Astrocyte of the spinal cord (primary cell): ENCODE measurements at regions not wholly inside any gene's neighbourhood (a gene's known extent, or its start where the extent isn't known, plus 50 kb on each side); places are given as distances from the start of the nearest gene placed in this dataset.

ENCODE experiments used
- DNase-seq: peaks from one replicate; pipeline ENCODE4 v3.0.0; 2011; ENCODE audit warnings: low read depth, low spot score
- H3K4me3 ChIP-seq: 2 replicates; pipeline ENCODE4 v1.5.1; 2011; ENCODE audit warnings: low read depth, mild to moderate bottlenecking, low read length, moderate library complexity
- in situ Hi-C: cut with HindIII; loops from 2 replicates; pipeline ENCODE4 v1.10.0; 2017; ENCODE audit warnings: low sequenced_read_pairs
- TF ChIP-seq, protein P1 (sequence below): IDR thresholded peaks from 2 replicates; pipeline ENCODE4 v1.5.1; 2012; ENCODE audit warnings: low read depth, mild to moderate bottlenecking, low read length, inconsistent platforms

DNA sequence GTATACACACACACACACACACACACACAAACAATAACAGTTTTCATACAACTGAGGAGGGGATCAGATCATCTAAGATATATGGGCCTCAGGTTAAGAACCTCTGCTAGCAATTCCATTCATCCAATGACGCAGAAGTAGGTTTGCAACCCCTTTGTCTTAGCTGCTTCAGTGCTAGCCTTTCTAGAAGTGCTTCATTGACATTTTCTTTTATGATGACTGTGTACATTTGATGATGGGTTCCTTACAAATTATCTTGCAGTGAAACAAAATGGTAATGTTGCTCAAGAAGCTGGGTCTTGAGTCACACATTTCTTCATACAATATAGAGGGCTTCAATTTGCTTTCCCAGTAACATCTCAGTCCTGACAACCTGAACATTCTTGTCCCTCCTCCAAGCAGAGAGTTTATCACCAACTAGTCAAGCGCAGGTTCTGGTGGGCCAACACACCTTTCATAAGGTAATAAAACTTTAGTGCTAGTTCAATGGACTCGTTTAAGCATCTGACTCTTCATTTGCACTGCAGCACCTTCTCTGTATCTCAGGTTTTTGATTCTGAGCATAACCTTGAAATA, 269.5 kb downstream of the CNTN3 start:
- in situ Hi-C loops, result no loop called here

DNA sequence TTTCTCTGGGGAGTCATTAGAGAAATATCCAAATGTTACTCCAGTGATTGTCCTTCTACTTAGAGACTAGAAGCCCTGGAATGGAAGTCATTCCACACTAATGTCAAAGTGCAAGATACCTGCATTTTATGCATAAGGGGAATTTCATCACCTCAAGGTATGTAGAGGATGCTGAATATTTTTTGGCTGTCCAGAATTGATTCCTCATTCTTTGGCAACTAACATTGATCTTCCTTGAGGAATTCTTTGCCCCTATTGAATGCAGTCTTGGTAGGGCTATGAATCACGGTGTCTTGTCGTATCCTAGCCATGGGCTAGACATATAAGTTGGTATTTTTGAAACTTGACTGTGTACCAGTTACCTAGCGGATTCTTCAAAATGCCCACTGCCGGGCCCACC, 271.1 kb downstream of the CNTN3 start:
- DNase-seq, result no peak
- in situ Hi-C loops, result no loop called here
- TF ChIP-seq, protein P1, sequence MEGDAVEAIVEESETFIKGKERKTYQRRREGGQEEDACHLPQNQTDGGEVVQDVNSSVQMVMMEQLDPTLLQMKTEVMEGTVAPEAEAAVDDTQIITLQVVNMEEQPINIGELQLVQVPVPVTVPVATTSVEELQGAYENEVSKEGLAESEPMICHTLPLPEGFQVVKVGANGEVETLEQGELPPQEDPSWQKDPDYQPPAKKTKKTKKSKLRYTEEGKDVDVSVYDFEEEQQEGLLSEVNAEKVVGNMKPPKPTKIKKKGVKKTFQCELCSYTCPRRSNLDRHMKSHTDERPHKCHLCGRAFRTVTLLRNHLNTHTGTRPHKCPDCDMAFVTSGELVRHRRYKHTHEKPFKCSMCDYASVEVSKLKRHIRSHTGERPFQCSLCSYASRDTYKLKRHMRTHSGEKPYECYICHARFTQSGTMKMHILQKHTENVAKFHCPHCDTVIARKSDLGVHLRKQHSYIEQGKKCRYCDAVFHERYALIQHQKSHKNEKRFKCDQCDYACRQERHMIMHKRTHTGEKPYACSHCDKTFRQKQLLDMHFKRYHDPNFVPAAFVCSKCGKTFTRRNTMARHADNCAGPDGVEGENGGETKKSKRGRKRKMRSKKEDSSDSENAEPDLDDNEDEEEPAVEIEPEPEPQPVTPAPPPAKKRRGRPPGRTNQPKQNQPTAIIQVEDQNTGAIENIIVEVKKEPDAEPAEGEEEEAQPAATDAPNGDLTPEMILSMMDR, result no peak
- H3K4me3 ChIP-seq, result no peak overlapping the region

More for the DNA sequence above, 269.5 kb downstream of the CNTN3 start:
- TF ChIP-seq, protein P1, result no peak
- DNase-seq, result no peak
- no peak overlapping the region for H3K4me3 ChIP-seq

DNA sequence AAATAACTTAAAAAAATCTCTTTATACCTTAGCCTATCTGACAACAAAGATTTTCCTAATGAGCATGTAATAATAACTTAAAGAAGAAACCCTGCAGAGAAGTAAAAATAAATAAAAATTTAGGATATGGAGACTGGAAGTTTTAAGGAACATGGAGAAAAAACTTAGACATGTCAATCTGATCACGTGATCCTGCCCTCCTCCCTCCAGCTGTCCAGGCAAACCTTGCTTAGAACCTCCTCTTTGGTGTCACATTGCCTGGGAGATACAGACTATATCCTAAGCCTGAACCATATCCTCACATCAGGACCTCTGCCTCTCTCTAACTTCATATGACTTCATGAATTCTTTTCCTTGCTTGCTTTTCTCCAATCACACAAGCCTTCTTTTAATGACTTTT, 275.5 kb downstream of the CNTN3 start:
- DNase-seq, result no peak
- in situ Hi-C loops, result no loop called here
- TF ChIP-seq, protein P1, result no peak
- H3K4me3 ChIP-seq, result no peak overlapping the region

DNA sequence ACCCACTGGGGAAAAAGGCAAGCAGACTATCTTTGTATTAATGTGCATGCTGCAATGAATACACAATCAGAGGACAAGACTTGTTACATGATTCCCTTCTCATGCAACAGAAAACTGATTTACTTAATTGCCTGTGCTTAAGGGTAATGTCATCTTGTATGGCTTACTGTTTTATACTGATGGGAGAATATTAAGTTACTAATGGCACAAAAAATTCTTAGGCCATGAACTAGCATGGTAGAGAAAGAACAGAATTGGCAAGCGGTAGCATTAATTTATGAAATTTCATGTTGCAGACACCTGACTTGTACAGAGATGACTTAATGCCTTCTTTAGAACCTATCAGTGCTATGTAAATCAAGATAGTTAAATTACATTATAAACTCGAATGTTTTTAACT, 282.3 kb downstream of the CNTN3 start:
- H3K4me3 ChIP-seq, result no peak overlapping the region
- no peak for DNase-seq
- in situ Hi-C loops, result no loop called here
- TF ChIP-seq, protein P1, result no peak

DNA sequence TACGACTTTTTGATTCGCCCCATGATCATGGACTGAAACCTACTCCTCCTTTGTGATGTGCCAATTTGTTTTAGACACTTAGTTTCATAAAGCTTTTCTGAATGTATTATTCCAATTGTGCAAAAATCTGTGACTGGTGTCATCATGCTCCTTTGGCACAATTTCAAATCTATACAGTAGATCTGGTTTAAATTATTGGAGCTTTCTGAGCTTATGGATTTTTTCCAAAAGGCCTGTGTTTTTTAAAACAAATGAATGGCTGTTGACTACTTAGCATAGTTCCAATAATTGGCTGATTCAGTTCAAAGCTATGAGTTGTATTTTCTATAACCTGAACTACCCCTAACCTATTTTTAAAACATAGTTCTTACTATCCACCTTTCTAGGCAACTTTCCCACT, 282.7 kb downstream of the CNTN3 start:
- TF ChIP-seq, protein P1, result no peak
- DNase-seq, result no peak
- in situ Hi-C loops, result no loop called here
- H3K4me3 ChIP-seq, result no peak overlapping the region

DNA sequence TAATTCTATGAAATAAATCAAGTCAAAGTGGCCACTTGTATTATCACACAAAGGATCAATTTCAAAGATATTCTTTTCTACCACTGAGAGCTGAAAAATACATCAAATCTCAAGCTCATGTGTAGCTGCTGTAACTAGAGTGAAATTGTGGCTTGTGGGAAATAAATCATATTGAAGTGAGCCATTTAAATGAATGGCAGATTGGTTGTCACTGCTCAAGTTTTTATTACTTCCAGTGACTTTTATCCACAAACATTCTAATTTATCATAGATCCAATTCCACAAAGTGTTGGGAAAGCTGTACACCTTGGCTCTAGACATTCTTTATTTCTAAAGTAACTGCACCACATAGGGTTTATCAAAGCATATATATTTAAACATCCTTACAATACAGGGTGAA, 285.4 kb downstream of the CNTN3 start:
- TF ChIP-seq, protein P1, result no peak
- DNase-seq, result no peak
- in situ Hi-C loops, result no loop called here

DNA sequence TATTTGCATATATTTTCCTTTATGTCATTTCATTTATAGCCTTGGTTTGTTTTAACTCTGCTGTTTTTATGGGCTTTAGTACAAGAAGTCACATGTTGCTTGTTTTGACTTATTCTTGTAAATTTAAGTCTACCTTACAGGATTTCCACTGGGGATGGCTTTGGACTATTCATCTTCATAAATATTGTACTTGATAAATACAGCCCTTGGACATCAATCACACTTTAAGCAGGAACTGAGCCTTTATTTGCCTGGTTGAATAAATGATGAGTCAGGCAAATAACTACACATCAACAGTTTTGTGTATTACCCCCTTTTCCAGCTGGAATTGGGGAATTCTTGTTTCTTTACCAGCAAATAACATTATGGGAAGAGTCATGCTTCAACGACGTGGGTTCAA, 286.0 kb downstream of the CNTN3 start:
- TF ChIP-seq, protein P1, result no peak
- no peak for DNase-seq
- H3K4me3 ChIP-seq, result no peak overlapping the region
- in situ Hi-C loops, result no loop called here

More for the DNA sequence above, 285.4 kb downstream of the CNTN3 start:
- no peak overlapping the region for H3K4me3 ChIP-seq
